Activated B cell treated with CpG ODN at 0.5 μM for 24 hours (primary cell): ENCODE measurements at regions not wholly inside any gene's neighbourhood (a gene's known extent, or its start where the extent isn't known, plus 50 kb on each side); places are given as distances from the start of the nearest gene placed in this dataset.
"Not testable (repeated sequence)": the region's sequence is repeated elsewhere in the genome, so short reads cannot be mapped to it uniquely, and the experiment has no call there.

Source experiments
- ATAC-seq: fragments of 200-7000 bp; cut with Tn5 transposase; one replicate; pipeline ENCODE4 v1.10.0; 2021; ENCODE audit warnings: low read depth, mild to moderate bottlenecking, moderate library complexity
- CTCF ChIA-PET: fragments of 350-600 bp; sonication (Branson Sonifier 250); formaldehyde crosslinking; loops from one replicate; lab custom pipeline; 2021; ENCODE audit warnings: antibody characterized with exemption; lab: Charles Lee
- POLR2A ChIA-PET: fragments of 350-600 bp; sonication (Branson Sonifier 250); formaldehyde crosslinking; loops from one replicate; lab custom pipeline; 2021; ENCODE audit warnings: antibody characterized with exemption; lab: Charles Lee
- DNase-seq: peaks from one replicate; pipeline ENCODE4 v3.0.0; 2022
- H3K27ac Mint-ChIP-seq: one replicate; pipeline ENCODE4 v1.8.0; 2020; ENCODE audit warnings: mixed read lengths
- H3K27me3 Mint-ChIP-seq: one replicate; pipeline ENCODE4 v1.8.0; 2021; ENCODE audit warnings: mixed read lengths
- H3K36me3 Mint-ChIP-seq: one replicate; pipeline ENCODE4 v1.8.0; 2021; ENCODE audit warnings: low read depth, mixed read lengths
- H3K4me1 Mint-ChIP-seq: one replicate; pipeline ENCODE4 v1.8.0; 2021; ENCODE audit warnings: mixed read lengths
- H3K4me3 Mint-ChIP-seq: one replicate; pipeline ENCODE4 v1.8.0; 2020; ENCODE audit warnings: mild to moderate bottlenecking, mixed read lengths
- H3K9me3 Mint-ChIP-seq: one replicate; pipeline ENCODE4 v1.8.0; 2020; ENCODE audit warnings: mixed read lengths
- intact Hi-C: fragments of 100-400 bp; cut with micrococcal nuclease; formaldehyde crosslinking; loops from one replicate; pipeline ENCODE4 v1.15.1; 2024
- TF ChIP-seq, protein P1 (sequence below): fragments of 200-600 bp; IDR thresholded peaks from one replicate; pipeline ENCODE4 v1.8.0; 2022; ENCODE audit warnings: antibody characterized with exemption, mild to moderate bottlenecking

DNA sequence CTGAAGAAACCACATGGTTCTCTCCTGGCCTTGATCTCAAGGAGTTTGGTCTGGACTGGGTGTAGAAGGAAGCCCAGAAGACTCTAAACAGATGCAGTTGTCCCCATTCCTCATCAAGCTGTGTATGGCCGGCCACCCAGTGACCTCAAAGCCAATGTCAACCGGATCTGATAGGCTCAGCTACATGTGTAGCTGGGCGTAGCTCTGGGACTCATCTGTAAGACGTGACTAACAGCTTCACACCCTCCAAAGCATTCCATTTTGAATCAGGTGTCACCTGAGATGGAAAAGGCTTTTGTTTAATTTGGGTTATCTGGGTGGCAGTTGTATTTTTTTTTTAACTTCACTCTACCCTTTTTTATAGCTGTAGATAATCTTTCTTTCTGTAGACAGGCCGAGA is 130.4 kb downstream of the ABCC12 start:
- no peaks in the 10 kb centered on the region for H3K9me3 Mint-ChIP-seq
- POLR2A ChIA-PET: no interaction called here
- ATAC-seq (no peak), DNase-seq (no peak)
- H3K4me1 Mint-ChIP-seq: no peaks in the 10 kb centered on the region
- TF ChIP-seq, protein P1, sequence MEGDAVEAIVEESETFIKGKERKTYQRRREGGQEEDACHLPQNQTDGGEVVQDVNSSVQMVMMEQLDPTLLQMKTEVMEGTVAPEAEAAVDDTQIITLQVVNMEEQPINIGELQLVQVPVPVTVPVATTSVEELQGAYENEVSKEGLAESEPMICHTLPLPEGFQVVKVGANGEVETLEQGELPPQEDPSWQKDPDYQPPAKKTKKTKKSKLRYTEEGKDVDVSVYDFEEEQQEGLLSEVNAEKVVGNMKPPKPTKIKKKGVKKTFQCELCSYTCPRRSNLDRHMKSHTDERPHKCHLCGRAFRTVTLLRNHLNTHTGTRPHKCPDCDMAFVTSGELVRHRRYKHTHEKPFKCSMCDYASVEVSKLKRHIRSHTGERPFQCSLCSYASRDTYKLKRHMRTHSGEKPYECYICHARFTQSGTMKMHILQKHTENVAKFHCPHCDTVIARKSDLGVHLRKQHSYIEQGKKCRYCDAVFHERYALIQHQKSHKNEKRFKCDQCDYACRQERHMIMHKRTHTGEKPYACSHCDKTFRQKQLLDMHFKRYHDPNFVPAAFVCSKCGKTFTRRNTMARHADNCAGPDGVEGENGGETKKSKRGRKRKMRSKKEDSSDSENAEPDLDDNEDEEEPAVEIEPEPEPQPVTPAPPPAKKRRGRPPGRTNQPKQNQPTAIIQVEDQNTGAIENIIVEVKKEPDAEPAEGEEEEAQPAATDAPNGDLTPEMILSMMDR: no peak
- CTCF ChIA-PET: no interaction called here
- H3K27ac Mint-ChIP-seq: no peak overlapping the region
- intact Hi-C loops: no loop called here
- H3K4me3 Mint-ChIP-seq: no peak overlapping the region
- peaks cover 14% of the 10 kb centered on the region for H3K27me3 Mint-ChIP-seq
- no peaks in the 10 kb centered on the region for H3K36me3 Mint-ChIP-seq

DNA sequence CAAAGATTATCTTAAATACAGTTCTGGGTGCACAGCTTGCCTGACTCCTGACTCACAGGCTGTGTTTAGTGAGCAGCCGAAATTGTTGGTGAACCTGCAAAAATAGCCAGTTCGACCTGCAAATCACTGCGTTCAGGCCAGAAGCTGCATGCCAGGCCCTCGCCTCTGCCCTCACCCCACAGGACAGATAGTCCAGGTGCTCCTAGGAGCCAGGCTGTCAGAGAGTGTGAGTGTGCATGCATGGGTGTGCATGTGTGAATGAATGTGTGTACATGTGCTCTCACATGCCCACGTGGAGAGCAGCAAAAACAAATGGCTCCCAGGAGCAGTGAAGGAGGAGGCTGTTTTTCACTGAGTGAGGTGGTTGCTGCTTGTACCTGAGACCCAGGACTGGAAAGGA is 131.8 kb downstream of the ABCC12 start:
- intact Hi-C loops: no loop called here
- DNase-seq: no peak
- Mint-ChIP-seq H3K9me3 (no peaks in the 10 kb centered on the region), H3K4me1 (no peaks in the 10 kb centered on the region), H3K36me3 (no peaks in the 10 kb centered on the region), H3K27ac (no peak overlapping the region), H3K27me3 (peaks cover 14% of the 10 kb centered on the region), H3K4me3 (no peak overlapping the region)
- ChIA-PET CTCF (no interaction called here), POLR2A (no interaction called here)
- no peak for ATAC-seq
- TF ChIP-seq, protein P1: no peak

DNA sequence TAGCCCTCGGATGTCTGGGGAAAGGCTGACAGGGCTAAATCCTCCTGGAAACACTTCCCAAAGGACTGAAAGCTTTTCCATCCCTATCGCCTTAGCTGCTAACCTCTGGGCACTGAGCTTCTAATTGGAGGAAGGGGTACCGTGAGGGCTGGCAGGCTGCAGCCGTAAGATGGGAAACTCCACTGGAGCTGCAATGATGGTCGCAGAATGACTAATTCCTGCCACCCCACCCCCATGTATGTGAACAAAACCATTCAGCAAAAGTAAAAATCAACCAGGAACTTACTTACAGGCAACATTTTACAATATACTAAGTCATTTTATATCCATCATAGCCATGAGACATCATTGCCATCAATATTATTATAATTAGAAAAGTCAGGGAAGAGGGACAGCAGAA is 133.3 kb downstream of the ABCC12 start:
- intact Hi-C loops: no loop called here
- TF ChIP-seq, protein P1: no peak
- ATAC-seq (no peak), DNase-seq (no peak)
- Mint-ChIP-seq H3K4me1 (no peaks in the 10 kb centered on the region), H3K9me3 (no peaks in the 10 kb centered on the region), H3K36me3 (no peaks in the 10 kb centered on the region), H3K27ac (no peak overlapping the region), H3K4me3 (no peak overlapping the region), H3K27me3 (peaks cover 14% of the 10 kb centered on the region)
- ChIA-PET CTCF (no interaction called here), POLR2A (no interaction called here)

DNA sequence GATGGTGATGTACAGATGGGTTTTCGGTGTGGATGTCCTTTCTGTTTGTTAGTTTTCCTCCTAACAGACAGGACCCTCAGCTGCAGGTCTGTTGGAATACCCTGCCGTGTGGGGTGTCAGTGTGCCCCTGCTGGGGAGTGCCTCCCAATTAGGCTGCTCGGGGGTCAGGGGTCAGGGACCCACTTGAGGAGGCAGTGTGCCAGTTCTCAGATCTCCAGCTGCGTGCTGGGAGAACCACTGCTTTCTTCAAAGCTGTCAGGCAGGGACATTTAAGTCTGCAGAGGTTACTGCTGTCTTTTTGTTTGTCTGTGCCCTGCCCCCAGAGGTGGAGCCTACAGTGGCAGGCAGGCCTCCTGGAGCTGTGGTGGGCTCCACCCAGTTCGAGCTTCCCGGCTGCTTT is 135.2 kb downstream of the ABCC12 start:
- H3K4me1 Mint-ChIP-seq, H3K27ac Mint-ChIP-seq, H3K36me3 Mint-ChIP-seq, CTCF ChIA-PET, H3K4me3 Mint-ChIP-seq, H3K9me3 Mint-ChIP-seq, ATAC-seq, intact Hi-C loops, DNase-seq, POLR2A ChIA-PET, H3K27me3 Mint-ChIP-seq: not testable (repeated sequence)

DNA sequence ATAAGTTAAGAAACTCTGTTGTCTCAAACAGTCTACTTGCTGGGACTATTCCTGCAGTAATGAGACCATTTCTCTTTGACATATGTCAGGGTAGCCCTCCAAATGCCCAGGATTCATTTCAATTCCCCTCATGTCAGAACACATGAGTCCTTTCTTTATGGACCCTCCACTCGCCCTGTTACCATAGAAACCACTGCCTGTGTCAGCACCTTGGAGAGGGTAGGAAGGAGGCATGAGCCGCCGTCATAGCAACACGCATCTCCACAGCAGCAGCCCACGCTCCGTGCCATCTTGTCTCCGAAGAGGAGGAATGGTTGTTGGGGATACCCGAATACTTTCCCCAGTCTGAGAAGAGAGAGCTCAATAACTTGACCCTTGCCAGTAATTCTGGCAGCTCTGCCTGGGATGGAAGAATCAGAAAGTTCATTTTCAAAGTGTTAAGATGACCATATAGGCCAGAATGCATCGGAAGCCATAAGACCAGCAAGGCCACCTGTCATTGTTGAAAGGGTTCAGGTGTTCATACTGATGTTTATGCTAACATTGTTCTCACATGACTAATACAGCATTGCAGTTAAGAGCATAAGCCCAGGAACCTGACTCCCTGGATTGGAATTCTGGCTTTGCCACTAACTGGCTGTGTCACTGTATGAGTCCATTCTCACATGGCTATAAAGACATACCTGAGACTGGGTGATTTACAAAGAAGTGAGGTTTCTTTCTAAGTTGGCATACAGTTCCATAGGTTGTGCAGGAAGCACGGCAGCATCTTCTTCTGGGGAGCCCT is 141.3 kb downstream of the ABCC12 start:
- Mint-ChIP-seq H3K27me3 (no peaks in the 10 kb centered on the region), H3K4me3 (no peak overlapping the region), H3K36me3 (no peaks in the 10 kb centered on the region), H3K4me1 (peaks cover 13% of the 10 kb centered on the region), H3K9me3 (no peaks in the 10 kb centered on the region), H3K27ac (no peak overlapping the region)
- TF ChIP-seq, protein P1: no peak
- CTCF ChIA-PET: no interaction called here
- ATAC-seq: no peak
- POLR2A ChIA-PET: no interaction called here
- intact Hi-C loops: no loop called here
- no peak for DNase-seq

DNA sequence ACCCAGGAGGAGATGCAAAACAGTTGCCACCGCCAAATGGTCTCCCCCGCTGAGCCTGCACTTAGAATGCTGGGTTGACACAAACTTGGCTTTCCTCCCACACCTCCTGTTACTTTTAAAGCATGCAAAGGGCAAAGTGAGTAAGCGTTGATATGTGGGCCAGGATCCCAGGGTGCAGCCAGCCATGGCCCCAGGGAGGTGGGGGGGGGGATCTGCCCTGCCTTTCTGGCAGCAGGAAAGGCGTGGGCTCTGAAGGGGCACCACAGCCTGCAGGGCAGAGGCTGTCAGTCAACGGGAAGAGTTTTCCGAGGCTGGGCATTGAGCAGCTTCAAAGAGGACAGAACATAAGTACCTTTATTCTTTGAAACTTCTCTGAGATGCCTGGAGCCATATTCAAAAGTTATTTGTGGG is 142.3 kb downstream of the ABCC12 start:
- ATAC-seq: no peak
- no peak overlapping the region for H3K4me3 Mint-ChIP-seq
- POLR2A ChIA-PET: no interaction called here
- TF ChIP-seq, protein P1: no peak
- H3K27ac Mint-ChIP-seq: no peak overlapping the region
- H3K36me3 Mint-ChIP-seq: no peaks in the 10 kb centered on the region
- intact Hi-C loops: no loop called here
- no peak for DNase-seq
- CTCF ChIA-PET: no interaction called here
- peaks cover 13% of the 10 kb centered on the region for H3K4me1 Mint-ChIP-seq
- H3K27me3 Mint-ChIP-seq: peaks cover 1% of the 10 kb centered on the region
- no peaks in the 10 kb centered on the region for H3K9me3 Mint-ChIP-seq
